Skeletal muscle tissue (tissue), 3 donors: ENCODE measurements at regions not wholly inside any gene's neighbourhood (a gene's known extent, or its start where the extent isn't known, plus 50 kb on each side); places are given as distances from the start of the nearest gene placed in this dataset.

ENCODE experiments used
- H3K27ac ChIP-seq: one replicate; pipeline ENCODE4 v1.7.0; 2013; ENCODE audit warnings: mild to moderate bottlenecking, low read depth, low read length, inconsistent platforms
- H3K27me3 ChIP-seq, 3 donors: one replicate each; pipeline ENCODE4 v1.7.0; 2013; ENCODE audit warnings: low read length in 3 of 3; ENCODE audit not compliant: control insufficient read depth in 3 of 3, insufficient read depth in 3 of 3
- H3K36me3 ChIP-seq, 3 donors: one replicate each; pipeline ENCODE4 v1.7.0; 2013; ENCODE audit warnings: low read length in 3 of 3; ENCODE audit not compliant: control insufficient read depth in 3 of 3, insufficient read depth in 3 of 3
- H3K4me1 ChIP-seq, 3 donors: one replicate each; pipeline ENCODE4 v1.7.0; 2013; ENCODE audit warnings: low read length in 3 of 3, mild to moderate bottlenecking in 3 of 3; ENCODE audit not compliant: control insufficient read depth in 3 of 3, insufficient read depth in 3 of 3
- H3K4me3 ChIP-seq, 3 donors: one replicate each; pipeline ENCODE4 v1.7.0; 2013; ENCODE audit warnings: low read length in 3 of 3
- H3K9ac ChIP-seq, 3 donors: one replicate each; pipeline ENCODE4 v1.7.0; 2013; ENCODE audit warnings: low read length in 3 of 3, mild to moderate bottlenecking in 3 of 3, moderate library complexity in 2 of 3, low read depth in 1 of 3
- H3K9me3 ChIP-seq, 3 donors: one replicate each; pipeline ENCODE4 v1.7.0; 2013; ENCODE audit warnings: low read length in 3 of 3; ENCODE audit not compliant: control insufficient read depth in 3 of 3
- donor health status: Osteomylitis.

DNA sequence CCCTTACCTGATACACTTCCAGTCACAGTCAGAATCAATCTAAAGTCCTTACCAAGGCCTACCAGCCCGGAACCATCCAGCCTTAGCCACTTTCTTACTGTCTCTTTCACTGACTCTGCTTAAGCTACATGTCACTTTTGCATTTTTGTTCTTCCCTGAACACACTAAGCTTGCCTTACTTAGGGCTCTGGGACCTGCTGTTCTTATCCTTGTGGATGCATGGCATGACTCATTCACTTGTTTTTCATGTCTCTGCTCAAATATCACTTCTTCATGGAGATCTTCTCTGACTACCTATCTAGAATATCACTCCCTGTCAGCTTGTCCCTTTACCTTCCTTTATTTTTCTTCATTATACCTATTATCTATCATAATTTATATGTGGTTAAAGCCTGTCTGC lies 65.6 kb upstream of the ZDHHC17 start:
- no peaks in the 10 kb centered on the region for H3K27me3 ChIP-seq
- H3K9ac ChIP-seq: no peak overlapping the region
- no peaks in the 10 kb centered on the region for H3K4me1 ChIP-seq
- H3K9me3 ChIP-seq: peaks cover 0 to 2% (median 0%) of the 10 kb centered on the region in 3 donors
- H3K27ac ChIP-seq: no peak overlapping the region
- H3K36me3 ChIP-seq: no peaks in the 10 kb centered on the region
- H3K4me3 ChIP-seq: no peak overlapping the region

DNA sequence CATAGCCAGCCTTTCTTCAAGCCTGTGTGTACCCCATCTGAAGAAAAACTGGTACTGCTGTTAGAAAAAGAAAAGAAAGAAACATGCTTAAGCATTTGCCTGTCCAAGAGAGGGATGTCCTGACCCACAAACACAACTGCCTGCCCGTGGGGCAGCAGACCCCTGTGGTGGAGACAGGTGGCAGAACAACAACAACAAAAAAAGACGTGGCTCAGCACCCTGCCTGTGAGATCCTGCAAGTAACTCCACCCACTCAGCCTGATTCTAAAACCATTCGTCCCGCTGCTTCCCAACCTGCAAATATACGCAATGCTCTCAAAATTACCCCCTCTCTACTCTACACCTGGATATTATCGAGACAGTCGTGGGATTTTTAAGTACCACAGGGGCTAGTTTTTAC lies 64.9 kb upstream of the ZDHHC17 start:
- Histone ChIP-seq H3K27ac (no peak overlapping the region), H3K4me1 (no peaks in the 10 kb centered on the region), H3K4me3 (no peak overlapping the region), H3K9ac (no peak overlapping the region), H3K27me3 (no peaks in the 10 kb centered on the region), H3K9me3 (peaks cover 0 to 2% (median 0%) of the 10 kb centered on the region in 3 donors), H3K36me3 (no peaks in the 10 kb centered on the region)

DNA sequence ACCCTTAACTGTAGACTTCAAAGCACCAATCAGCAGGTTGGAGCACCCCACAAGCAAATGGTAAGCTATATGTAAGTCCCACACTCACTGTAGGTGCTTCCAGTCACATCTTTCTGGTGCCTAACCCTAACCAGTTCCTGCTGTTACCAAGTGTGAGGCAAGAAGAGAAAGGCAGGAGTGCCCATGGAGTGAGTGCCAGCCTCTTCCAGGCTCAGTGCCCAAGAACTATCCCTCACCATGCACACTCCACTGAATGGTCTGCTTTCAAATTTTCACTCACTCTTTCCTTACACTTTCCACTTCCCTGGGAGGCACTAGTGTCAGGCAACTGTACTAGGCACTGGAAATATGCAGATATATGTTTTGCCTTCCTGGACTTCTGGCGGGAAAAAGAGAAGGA lies 62.2 kb upstream of the ZDHHC17 start:
- no peaks in the 10 kb centered on the region for H3K27me3 ChIP-seq
- peaks cover 0 to 2% (median 0%) of the 10 kb centered on the region in 3 donors for H3K9me3 ChIP-seq
- H3K27ac ChIP-seq: no peak overlapping the region

DNA sequence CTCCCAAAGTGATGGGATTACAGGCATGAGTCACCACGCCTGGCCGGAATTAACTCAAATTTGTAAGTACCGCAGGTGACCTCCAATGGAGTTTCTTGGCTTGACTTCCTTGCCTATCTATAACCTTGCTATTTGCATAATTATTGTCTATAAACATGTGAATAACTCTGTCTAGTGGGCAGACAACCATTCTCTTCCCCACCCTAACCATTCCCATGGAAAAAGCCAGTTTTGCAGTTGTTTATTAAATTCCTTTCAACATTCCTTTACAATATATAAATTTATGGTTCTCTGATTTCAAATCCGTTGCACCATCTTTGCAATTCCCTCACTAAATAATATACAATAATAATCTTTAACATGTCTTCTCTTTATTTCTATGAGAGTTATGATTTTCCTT lies 61.0 kb upstream of the ZDHHC17 start:
- Histone ChIP-seq H3K9ac (no peak overlapping the region), H3K4me1 (no peaks in the 10 kb centered on the region)

More for the DNA sequence above, 62.2 kb upstream of the ZDHHC17 start:
- H3K9ac ChIP-seq: no peak overlapping the region
- H3K4me3 ChIP-seq: no peak overlapping the region
- H3K4me1 ChIP-seq: no peaks in the 10 kb centered on the region
- no peaks in the 10 kb centered on the region for H3K36me3 ChIP-seq

DNA sequence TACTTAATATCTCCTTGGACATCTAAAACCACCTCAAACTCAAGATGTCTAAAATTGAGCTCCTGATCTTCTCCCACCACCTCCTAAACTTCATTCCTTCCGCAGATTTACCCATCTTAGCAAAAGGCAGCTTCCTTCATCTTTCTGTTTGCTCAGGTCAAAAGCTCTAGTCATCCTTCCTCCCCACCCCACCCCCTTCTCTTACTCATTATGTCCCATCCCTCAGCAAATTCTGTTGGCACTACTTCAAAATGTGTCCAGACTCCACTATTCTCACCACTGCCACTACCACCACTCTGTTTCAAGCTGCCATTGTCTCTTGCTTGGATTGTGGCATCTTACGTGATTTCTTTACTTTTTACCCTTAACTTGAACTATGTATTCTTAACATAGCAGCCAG lies 59.2 kb upstream of the ZDHHC17 start:
- H3K36me3 ChIP-seq: no peaks in the 10 kb centered on the region
- H3K27ac ChIP-seq: no peak overlapping the region
- no peaks in the 10 kb centered on the region for H3K4me1 ChIP-seq
- peaks cover 0 to 2% (median 0%) of the 10 kb centered on the region in 3 donors for H3K9me3 ChIP-seq
- H3K9ac ChIP-seq: no peak overlapping the region
- H3K27me3 ChIP-seq: no peaks in the 10 kb centered on the region
- H3K4me3 ChIP-seq: no peak overlapping the region

More for the DNA sequence above, 61.0 kb upstream of the ZDHHC17 start:
- Histone ChIP-seq H3K9me3 (peaks cover 0 to 2% (median 0%) of the 10 kb centered on the region in 3 donors), H3K27me3 (no peaks in the 10 kb centered on the region), H3K4me3 (no peak overlapping the region), H3K27ac (no peak overlapping the region), H3K36me3 (no peaks in the 10 kb centered on the region)

DNA sequence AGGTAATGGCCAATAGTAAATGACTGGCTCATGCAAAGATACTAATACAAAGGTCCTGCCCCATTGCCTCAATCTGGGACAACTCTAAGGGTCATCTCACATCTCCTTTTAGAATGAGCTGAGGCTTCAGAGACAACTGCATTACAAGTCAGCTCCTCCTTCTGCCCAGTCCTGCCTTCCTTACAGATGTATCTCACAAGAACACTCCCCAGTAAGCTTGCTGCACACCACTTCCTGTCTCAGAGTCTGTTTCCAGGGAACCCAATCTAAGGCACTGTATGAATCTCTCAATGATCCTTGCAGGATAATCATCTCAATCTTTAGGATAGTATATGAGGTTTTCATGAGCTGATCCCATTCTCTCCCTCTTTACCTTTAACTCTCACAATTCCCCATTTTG lies 57.8 kb upstream of the ZDHHC17 start:
- Histone ChIP-seq H3K9ac (no peak overlapping the region), H3K36me3 (no peaks in the 10 kb centered on the region), H3K9me3 (peaks cover 0 to 2% (median 0%) of the 10 kb centered on the region in 3 donors), H3K27ac (no peak overlapping the region), H3K27me3 (no peaks in the 10 kb centered on the region), H3K4me1 (no peaks in the 10 kb centered on the region), H3K4me3 (no peak overlapping the region)

DNA sequence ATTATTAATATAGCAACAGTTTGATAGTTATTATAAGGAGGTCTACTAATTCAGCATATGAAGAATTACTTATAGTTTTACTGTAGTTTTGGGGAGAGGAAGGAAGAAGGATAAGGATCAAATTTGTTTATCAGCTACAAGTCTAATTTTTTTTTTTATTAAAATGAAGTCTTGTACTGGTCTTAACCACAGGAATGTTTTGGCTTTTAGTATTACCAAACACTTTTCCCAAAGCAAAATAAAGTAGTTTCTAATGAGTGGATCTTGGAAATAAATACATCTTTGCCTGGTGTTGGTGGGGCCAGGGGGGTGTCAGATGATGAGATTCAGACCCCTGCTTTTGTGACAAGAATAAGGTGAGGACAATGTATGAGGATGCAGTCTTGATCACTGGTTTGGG lies 57.2 kb upstream of the ZDHHC17 start:
- Histone ChIP-seq H3K27me3 (no peaks in the 10 kb centered on the region), H3K9me3 (peaks cover 0 to under 1% (median 0%) of the 10 kb centered on the region in 3 donors), H3K4me3 (no peak overlapping the region), H3K4me1 (no peaks in the 10 kb centered on the region), H3K36me3 (no peaks in the 10 kb centered on the region), H3K9ac (no peak overlapping the region), H3K27ac (no peak overlapping the region)

DNA sequence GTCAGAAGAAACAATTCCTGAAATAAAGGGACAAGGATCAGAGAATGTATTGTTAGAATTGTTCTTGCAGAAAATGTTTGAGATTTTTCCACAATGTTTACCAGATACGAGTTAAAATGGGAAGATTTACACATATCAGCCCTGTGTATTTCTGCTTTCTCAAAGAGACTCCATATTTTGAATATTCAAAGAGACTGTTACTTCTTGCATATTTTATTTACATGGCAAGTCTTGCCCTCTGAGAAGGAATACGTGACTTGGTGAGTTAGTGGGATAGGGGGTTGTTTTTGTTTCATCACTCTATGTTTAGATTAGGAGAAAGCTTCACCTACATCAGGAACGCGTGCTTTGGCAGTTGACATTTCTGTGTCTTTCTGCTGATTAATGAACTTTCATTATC lies 56.1 kb upstream of the ZDHHC17 start:
- Histone ChIP-seq H3K9ac (no peak overlapping the region), H3K27me3 (no peaks in the 10 kb centered on the region), H3K27ac (no peak overlapping the region), H3K9me3 (no peaks in the 10 kb centered on the region), H3K4me1 (no peaks in the 10 kb centered on the region), H3K36me3 (no peaks in the 10 kb centered on the region), H3K4me3 (no peak overlapping the region)

DNA sequence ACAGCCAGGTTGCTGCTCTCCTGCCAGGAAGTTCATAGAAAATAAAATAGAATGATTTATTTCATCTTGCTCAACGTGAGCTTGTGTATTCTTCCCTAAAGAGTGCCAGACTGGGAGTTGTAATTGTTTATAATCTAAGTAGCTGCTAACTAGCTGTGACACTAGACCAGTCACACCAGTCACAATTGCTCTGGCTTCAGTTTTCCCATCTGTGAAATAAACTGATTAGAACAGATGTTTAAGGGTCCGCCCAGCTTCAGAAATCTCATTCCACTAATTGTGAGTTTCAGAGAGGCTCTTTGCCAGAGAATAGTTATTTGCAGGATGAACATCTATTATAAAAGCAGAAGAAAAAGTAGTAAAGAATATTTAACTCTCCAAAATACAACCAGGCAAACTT lies 55.6 kb upstream of the ZDHHC17 start:
- H3K27me3 ChIP-seq: no peaks in the 10 kb centered on the region
- no peaks in the 10 kb centered on the region for H3K9me3 ChIP-seq
- no peak overlapping the region for H3K27ac ChIP-seq
- H3K36me3 ChIP-seq: no peaks in the 10 kb centered on the region
- H3K4me1 ChIP-seq: no peaks in the 10 kb centered on the region
- H3K4me3 ChIP-seq: no peak overlapping the region
- no peak overlapping the region for H3K9ac ChIP-seq

DNA sequence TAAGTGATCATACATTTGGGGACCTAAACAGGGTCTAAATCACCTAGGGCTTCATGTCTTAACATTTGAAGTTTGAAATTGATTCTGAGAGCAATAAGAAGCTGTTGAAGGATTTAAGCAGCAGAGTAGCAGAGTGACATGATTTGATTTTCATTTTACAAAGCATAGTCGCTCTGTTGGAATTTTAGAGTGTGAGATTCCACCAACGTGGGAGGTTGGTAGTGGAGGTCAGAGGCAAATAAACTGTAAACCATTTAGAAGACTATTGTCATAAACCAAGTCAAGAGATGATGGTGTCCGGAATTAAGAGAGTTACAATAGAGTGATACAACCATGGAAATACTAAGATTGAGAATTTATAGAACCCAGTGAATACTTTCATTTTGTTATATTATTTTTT lies 52.7 kb upstream of the ZDHHC17 start:
- Histone ChIP-seq H3K9me3 (no peaks in the 10 kb centered on the region), H3K4me3 (no peak overlapping the region), H3K4me1 (no peaks in the 10 kb centered on the region), H3K36me3 (no peaks in the 10 kb centered on the region), H3K27ac (no peak overlapping the region), H3K27me3 (no peaks in the 10 kb centered on the region), H3K9ac (no peak overlapping the region)

DNA sequence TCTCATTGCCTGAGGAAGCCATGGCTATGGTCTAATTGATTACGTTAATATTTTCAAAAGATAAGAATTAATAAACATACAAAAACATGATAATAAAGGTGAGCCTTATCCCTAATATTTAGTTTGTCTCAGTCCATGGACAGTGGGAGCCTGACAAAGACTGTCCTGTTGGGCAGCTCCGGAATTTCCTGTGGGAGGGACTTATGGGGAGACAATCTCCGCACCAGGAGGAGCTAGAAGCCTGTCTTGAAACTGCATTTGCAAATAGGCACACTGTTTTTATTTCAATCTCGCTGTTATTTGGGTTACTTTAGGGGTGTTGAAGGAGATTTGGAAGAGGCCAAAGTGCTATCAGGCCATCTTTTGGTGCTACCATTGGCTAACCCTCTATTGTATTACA lies 50.8 kb upstream of the ZDHHC17 start:
- Histone ChIP-seq H3K36me3 (no peaks in the 10 kb centered on the region), H3K9ac (no peak overlapping the region), H3K27ac (no peak overlapping the region)

More for the DNA sequence above, 50.8 kb upstream of the ZDHHC17 start:
- Histone ChIP-seq H3K9me3 (no peaks in the 10 kb centered on the region), H3K4me1 (no peaks in the 10 kb centered on the region), H3K27me3 (no peaks in the 10 kb centered on the region), H3K4me3 (no peak overlapping the region)
